ENCODE measurements at regions not wholly inside any gene's neighbourhood (a gene's known extent, or its start where the extent isn't known, plus 50 kb on each side); places are given as distances from the start of the nearest gene placed in this dataset.

GRCh38 chr6:22401206-22401605 lies 104.4 kb upstream of the PRL start:
- TF ChIP-seq CTCF (IDR thresholded peaks at IDR 0.05) = no peak
- no peak for TF ChIP-seq EP300 (IDR thresholded peaks at IDR 0.05)
